Suprapubic skin (tissue), 4 donors: ENCODE measurements at regions not wholly inside any gene's neighbourhood (a gene's known extent, or its start where the extent isn't known, plus 50 kb on each side); places are given as distances from the start of the nearest gene placed in this dataset.
A peak's percentile ranks its signal among the peaks of the same experiment; 100 is the strongest.
"Not testable (repeated sequence)": the region's sequence is repeated elsewhere in the genome, so short reads cannot be mapped to it uniquely, and the experiment has no call there.

Source experiments
- DNase-seq, 2 donors: peaks; one replicate each; pipeline ENCODE4 v3.0.0-alpha.2; 2019; ENCODE audit warnings: low spot score in 2 of 2
- H3K27ac ChIP-seq: fragments of 200-600 bp; sonication (generic); one replicate; pipeline ENCODE4 v1.5.1; 2019
- H3K27me3 ChIP-seq: fragments of 200-600 bp; sonication (generic); one replicate; pipeline ENCODE4 v1.5.1; 2019
- H3K36me3 ChIP-seq: fragments of 200-600 bp; sonication (generic); one replicate; pipeline ENCODE4 v1.5.1; 2019
- H3K4me1 ChIP-seq: fragments of 200-600 bp; sonication (generic); one replicate; pipeline ENCODE4 v1.5.1; 2019
- H3K4me3 ChIP-seq: fragments of 200-600 bp; sonication (generic); one replicate; pipeline ENCODE4 v1.5.1; 2019; ENCODE audit warnings: mild to moderate bottlenecking
- H3K9me3 ChIP-seq: fragments of 200-600 bp; sonication (generic); one replicate; pipeline ENCODE4 v1.5.1; 2019
- CTCF ChIP-seq, 2 donors: fragments of 200-600 bp in 1 of 2; fragments of 450-650 bp in 1 of 2; sonication (generic) in 1 of 2; IDR thresholded peaks; one replicate each; pipeline ENCODE4 v1.5.1; 2016 to 2019; ENCODE audit warnings: antibody characterized with exemption in 2 of 2, mild to moderate bottlenecking in 1 of 2, moderate library complexity in 1 of 2
- EP300 ChIP-seq: sonication (generic); formaldehyde crosslinking; IDR thresholded peaks from one replicate; pipeline ENCODE4 v1.6.1; 2017; ENCODE audit warnings: antibody characterized with exemption
- POLR2A ChIP-seq, 2 donors: fragments of 450-650 bp; IDR thresholded peaks; one replicate each; pipeline ENCODE4 v1.6.1; 2017; ENCODE audit warnings: antibody characterized with exemption in 2 of 2, mild to moderate bottlenecking in 2 of 2, moderate library complexity in 2 of 2
- POLR2AphosphoS5 ChIP-seq, 3 donors: sonication (generic); formaldehyde crosslinking; IDR thresholded peaks; one replicate each; pipeline ENCODE4 v1.6.1; 2017; ENCODE audit warnings: antibody characterized with exemption in 3 of 3
- WGBS: methylation state at CpG from one replicate; pipeline ENCODE4 v1.1.5; 2018; 5-methylcytosine and 5-hydroxymethylcytosine counted together

GRCh38 chr9:108779551-108780325 is 76.0 kb downstream of the ACTL7B start:
- no peak for DNase-seq
- H3K9me3 ChIP-seq: no peaks in the 10 kb centered on the region
- H3K4me3 ChIP-seq: no peak overlapping the region
- WGBS: 85% methylated on average over 10 of the region's 10 CpGs
- no peak for TF ChIP-seq CTCF (IDR thresholded peaks at IDR 0.05)
- TF ChIP-seq POLR2A (IDR thresholded peaks at IDR 0.05): no peak
- TF ChIP-seq POLR2AphosphoS5 (IDR thresholded peaks at IDR 0.05): no peak
- TF ChIP-seq EP300: no peak
- H3K27me3 ChIP-seq: peaks cover 3% of the 10 kb centered on the region
- peaks cover 44% of the 10 kb centered on the region for H3K4me1 ChIP-seq
- no peak overlapping the region for H3K27ac ChIP-seq
- no peaks in the 10 kb centered on the region for H3K36me3 ChIP-seq

GRCh38 chr9:108776920-108777639 is 78.7 kb downstream of the ACTL7B start:
- no peak for DNase-seq
- H3K4me3 ChIP-seq: no peak overlapping the region
- no peak for TF ChIP-seq POLR2A (IDR thresholded peaks at IDR 0.05)
- TF ChIP-seq POLR2AphosphoS5 (IDR thresholded peaks at IDR 0.05): no peak
- no peak for TF ChIP-seq EP300
- no peak for TF ChIP-seq CTCF (IDR thresholded peaks at IDR 0.05)
- no peaks in the 10 kb centered on the region for H3K36me3 ChIP-seq
- H3K9me3 ChIP-seq: no peaks in the 10 kb centered on the region
- WGBS: 57% methylated on average over 4 of the region's 4 CpGs
- H3K27me3 ChIP-seq: peaks cover 3% of the 10 kb centered on the region
- no peak overlapping the region for H3K27ac ChIP-seq
- peaks cover 30% of the 10 kb centered on the region for H3K4me1 ChIP-seq

- peaks cover 3% of the 10 kb centered on the region for H3K27me3 ChIP-seq
- H3K9me3 ChIP-seq: no peaks in the 10 kb centered on the region
- no peak for DNase-seq
- H3K4me3 ChIP-seq: no peak overlapping the region
- peaks cover 23% of the 10 kb centered on the region for H3K4me1 ChIP-seq
- no peaks in the 10 kb centered on the region for H3K36me3 ChIP-seq
- H3K27ac ChIP-seq: no peak overlapping the region
- no peak for TF ChIP-seq POLR2A (IDR thresholded peaks at IDR 0.05)
- TF ChIP-seq EP300: no peak
- TF ChIP-seq POLR2AphosphoS5 (IDR thresholded peaks at IDR 0.05): no peak
- no peak for TF ChIP-seq CTCF (IDR thresholded peaks at IDR 0.05)
Measured at GRCh38 chr9:108775901-108776306, 79.9 kb downstream of the ACTL7B start.

GRCh38 chr9:108774088-108774487 is 81.7 kb downstream of the ACTL7B start:
- H3K27me3 ChIP-seq, H3K36me3 ChIP-seq, DNase-seq, H3K4me3 ChIP-seq, H3K9me3 ChIP-seq: not testable (repeated sequence)
- 60% methylated on average over 7 of the region's 7 CpGs for WGBS
- Histone ChIP-seq H3K4me1 (peaks cover 20% of the 10 kb centered on the region), H3K27ac (peak overlapping the region; percentile 30)

- DNase-seq: no peak
Measured at GRCh38 chr9:108772301-108772894, 83.4 kb downstream of the ACTL7B start.

More at GRCh38 chr9:108772301-108772894, 83.4 kb downstream of the ACTL7B start:
- Histone ChIP-seq H3K9me3 (no peaks in the 10 kb centered on the region), H3K27ac (no peak overlapping the region), H3K27me3 (no peaks in the 10 kb centered on the region), H3K4me3 (no peak overlapping the region), H3K4me1 (peaks cover 20% of the 10 kb centered on the region), H3K36me3 (no peaks in the 10 kb centered on the region)
- WGBS: 39% methylated on average over 6 of the region's 6 CpGs
- TF ChIP-seq EP300 (no peak), POLR2A (IDR thresholded peaks at IDR 0.05) (no peak), POLR2AphosphoS5 (IDR thresholded peaks at IDR 0.05) (no peak), CTCF (IDR thresholded peaks at IDR 0.05) (no peak)
